ENCODE measurements at regions not wholly inside any gene's neighbourhood (a gene's known extent, or its start where the extent isn't known, plus 50 kb on each side); places are given as distances from the start of the nearest gene placed in this dataset.

DNA sequence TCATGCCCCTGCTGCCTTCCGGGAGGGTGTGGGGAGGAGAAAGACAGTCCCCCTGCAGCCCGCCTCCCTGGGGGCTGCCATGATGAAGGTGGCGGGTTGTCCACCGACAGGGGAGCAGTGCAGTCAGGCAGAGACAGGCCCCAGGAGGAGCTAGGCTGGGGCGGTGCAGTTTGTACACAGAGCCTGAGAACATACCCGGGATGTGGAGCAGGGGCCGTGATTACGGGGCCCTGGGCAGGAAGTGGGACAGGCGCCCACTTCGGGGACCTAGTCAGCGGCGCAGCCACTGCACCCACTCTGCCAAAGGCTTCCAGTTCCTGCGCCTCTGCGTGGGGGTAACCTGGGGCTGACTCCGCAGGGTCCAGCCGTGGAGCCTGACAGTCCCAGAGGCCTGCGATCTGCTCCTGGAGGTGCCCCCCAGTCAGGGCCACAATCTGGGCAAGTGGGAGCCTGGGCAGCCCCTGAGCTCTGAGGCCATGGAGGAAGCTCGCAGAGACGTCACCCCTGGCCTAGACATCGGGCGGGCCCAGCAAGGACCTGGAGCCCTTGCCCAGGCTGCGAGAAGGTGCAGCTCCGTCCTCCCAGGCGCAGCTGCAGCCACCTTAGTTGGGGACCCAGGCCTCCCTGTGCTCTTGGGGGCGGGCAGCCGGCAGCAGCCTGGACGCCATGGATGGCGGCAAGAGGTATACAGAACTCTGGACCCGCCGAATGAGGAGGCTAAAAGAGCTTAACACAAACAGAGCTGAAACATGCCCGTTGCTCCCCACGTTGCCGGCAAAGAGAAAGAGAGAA, 1356.8 kb downstream of the XPNPEP1 start:
- no peaks in the 10 kb centered on the region for H3K27me3 ChIP-seq (ENCODE audit: control insufficient read depth, insufficient read depth, low read length)
- DNase-seq (ENCODE audit: low read depth) = no peak
- no peaks in the 10 kb centered on the region for H3K36me3 ChIP-seq (ENCODE audit: control insufficient read depth, insufficient read depth, low read length)
- no peak overlapping the region for H3K4me3 ChIP-seq (ENCODE audit: low read depth, low read length)
- TF ChIP-seq CTCF (IDR thresholded peaks at IDR 0.05; ENCODE audit: insufficient read depth, low read length, poor library complexity, severe bottlenecking) = no peak

DNA sequence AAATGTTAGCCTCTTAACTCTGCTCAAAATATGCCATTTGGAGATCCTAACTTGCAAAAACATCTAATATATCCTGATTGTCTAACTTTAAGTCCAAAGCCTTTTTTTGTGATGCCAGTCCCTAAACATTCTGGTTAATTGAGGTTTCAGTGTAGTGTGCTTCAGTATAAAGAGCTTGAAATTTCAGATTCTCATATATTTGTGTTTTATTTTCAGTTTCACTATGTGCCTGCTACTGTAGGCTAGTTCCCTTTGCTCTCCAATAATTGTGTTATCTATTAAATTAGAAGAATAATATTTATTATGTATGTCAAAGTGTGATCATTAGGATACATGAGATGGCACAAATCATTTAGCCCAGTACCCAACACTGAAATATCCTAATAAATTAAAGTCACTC, 1361.2 kb downstream of the XPNPEP1 start:
- Histone ChIP-seq H3K27me3 (ENCODE audit: control insufficient read depth, insufficient read depth, low read length) (no peaks in the 10 kb centered on the region), H3K4me3 (ENCODE audit: low read depth, low read length) (no peak overlapping the region), H3K36me3 (ENCODE audit: control insufficient read depth, insufficient read depth, low read length) (no peaks in the 10 kb centered on the region)
- DNase-seq (ENCODE audit: low read depth) = no peak
- TF ChIP-seq CTCF (IDR thresholded peaks at IDR 0.05; ENCODE audit: insufficient read depth, low read length, poor library complexity, severe bottlenecking) = no peak

- no peaks in the 10 kb centered on the region for H3K36me3 ChIP-seq (ENCODE audit: control insufficient read depth, insufficient read depth, low read length)
- no peak overlapping the region for H3K4me3 ChIP-seq (ENCODE audit: low read depth, low read length)
- no peaks in the 10 kb centered on the region for H3K27me3 ChIP-seq (ENCODE audit: control insufficient read depth, insufficient read depth, low read length)
- no peak for DNase-seq (ENCODE audit: low read depth)
- no peak for TF ChIP-seq CTCF (IDR thresholded peaks at IDR 0.05; ENCODE audit: insufficient read depth, low read length, poor library complexity, severe bottlenecking)
These were observed 1361.7 kb downstream of the XPNPEP1 start for GRCh38 chr10:108561649-108562048.

- H3K27me3 ChIP-seq (ENCODE audit: control insufficient read depth, insufficient read depth, low read length) = no peaks in the 10 kb centered on the region
- H3K36me3 ChIP-seq (ENCODE audit: control insufficient read depth, insufficient read depth, low read length) = no peaks in the 10 kb centered on the region
- H3K4me3 ChIP-seq (ENCODE audit: low read depth, low read length) = no peak overlapping the region
- no peak for DNase-seq (ENCODE audit: low read depth)
- no peak for TF ChIP-seq CTCF (IDR thresholded peaks at IDR 0.05; ENCODE audit: insufficient read depth, low read length, poor library complexity, severe bottlenecking)
These were observed 1362.8 kb downstream of the XPNPEP1 start for GRCh38 chr10:108560488-108560887.

DNA sequence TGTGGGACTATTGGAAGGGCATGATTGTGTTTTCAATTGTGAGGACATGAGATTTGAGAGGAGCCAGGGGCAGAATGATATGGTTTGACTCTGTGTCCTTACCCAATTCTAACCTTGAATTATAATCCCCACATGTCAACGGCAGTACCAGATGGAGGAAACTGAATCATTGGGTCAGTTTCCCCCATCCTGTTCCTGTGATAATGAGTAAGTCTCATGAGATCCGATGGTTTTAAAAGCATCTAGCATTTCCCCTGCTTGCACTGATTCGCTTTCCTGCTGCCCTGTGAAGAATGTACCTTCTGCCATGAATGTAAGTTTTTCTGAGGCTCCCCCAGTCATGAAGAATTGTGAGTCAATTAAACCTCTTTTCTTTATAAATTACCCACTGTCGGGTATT, 1367.1 kb downstream of the XPNPEP1 start:
- TF ChIP-seq CTCF (IDR thresholded peaks at IDR 0.05; ENCODE audit: insufficient read depth, low read length, poor library complexity, severe bottlenecking) = no peak
- DNase-seq (ENCODE audit: low read depth) = no peak
- no peaks in the 10 kb centered on the region for H3K27me3 ChIP-seq (ENCODE audit: control insufficient read depth, insufficient read depth, low read length)

GRCh38 chr10:108545921-108546320, 1377.4 kb downstream of the XPNPEP1 start:
- no peaks in the 10 kb centered on the region for H3K27me3 ChIP-seq (ENCODE audit: control insufficient read depth, insufficient read depth, low read length)
- H3K36me3 ChIP-seq (ENCODE audit: control insufficient read depth, insufficient read depth, low read length) = no peaks in the 10 kb centered on the region
- no peak for DNase-seq (ENCODE audit: low read depth)
- no peak overlapping the region for H3K4me3 ChIP-seq (ENCODE audit: low read depth, low read length)
- TF ChIP-seq CTCF (IDR thresholded peaks at IDR 0.05; ENCODE audit: insufficient read depth, low read length, poor library complexity, severe bottlenecking) = no peak

More for the DNA sequence above, 1367.1 kb downstream of the XPNPEP1 start:
- Histone ChIP-seq H3K36me3 (ENCODE audit: control insufficient read depth, insufficient read depth, low read length) (no peaks in the 10 kb centered on the region), H3K4me3 (ENCODE audit: low read depth, low read length) (no peak overlapping the region)
